ENCODE measurements at regions not wholly inside any gene's neighbourhood (a gene's known extent, or its start where the extent isn't known, plus 50 kb on each side); places are given as distances from the start of the nearest gene placed in this dataset.

- Histone ChIP-seq H3K9ac (replicated peaks in 1 of 4; ENCODE audit: extremely low read depth in 1 of 4, low read depth in 3 of 4, low read length in 3 of 4) (no peak overlapping the region), H3K27me3 (replicated peaks in 1 of 4; ENCODE audit: control insufficient read depth in 3 of 4, extremely low read depth in 1 of 4, insufficient read depth in 3 of 4, low read length in 3 of 4) (no peaks in the 10 kb centered on the region), H4K8ac (ENCODE audit: extremely low read depth, insufficient read depth, low read length) (no peak overlapping the region), H3K18ac (ENCODE audit: extremely low read depth, low read length) (no peak overlapping the region), H3K14ac (ENCODE audit: insufficient read length) (no peak overlapping the region), H2AFZ (ENCODE audit: low read length) (no peak overlapping the region), H3K27ac (ENCODE audit: low read depth, low read length) (no peak overlapping the region), H3K4me3 (ENCODE audit: extremely low read depth in 1 of 4, insufficient read depth in 2 of 4, low read depth in 3 of 4, low read length in 4 of 4) (no peak overlapping the region), H2BK20ac (ENCODE audit: low read length) (no peak overlapping the region), H3K56ac (replicated peaks; ENCODE audit: insufficient read length, low read depth, low read length) (no peak overlapping the region), H3K9me3 (ENCODE audit: insufficient read depth in 2 of 2, low read depth in 1 of 2, low read length in 1 of 2) (no peaks in the 10 kb centered on the region), H3K23me2 (ENCODE audit: low read depth, low read length) (no peaks in the 10 kb centered on the region), H3K4me2 (ENCODE audit: insufficient read depth in 1 of 2, low read depth in 2 of 2, low read length in 2 of 2) (no peak overlapping the region), H3K23ac (ENCODE audit: insufficient read length) (no peak overlapping the region), H4K20me1 (replicated peaks in 1 of 2; ENCODE audit: control insufficient read depth in 1 of 2, insufficient read depth in 2 of 2, low read length in 2 of 2) (no peaks in the 10 kb centered on the region), H2AK5ac (ENCODE audit: low read depth, low read length) (no peak overlapping the region), H4K5ac (ENCODE audit: insufficient read length, low read depth, low read length) (no peak overlapping the region), H3K4ac (replicated peaks; ENCODE audit: insufficient read length, low read depth, low read length) (no peak overlapping the region), H2BK120ac (replicated peaks; ENCODE audit: low read depth, low read length) (no peak overlapping the region), H3K79me2 (ENCODE audit: control insufficient read depth in 1 of 2, insufficient read depth in 2 of 2, low read length in 2 of 2) (no peaks in the 10 kb centered on the region), H2BK12ac (ENCODE audit: low read depth, low read length) (no peak overlapping the region), H3K4me1 (replicated peaks in 1 of 4; ENCODE audit: control insufficient read depth in 3 of 4, insufficient read depth in 4 of 4, low read length in 3 of 4) (no peaks in the 10 kb centered on the region), H3K36me3 (ENCODE audit: control insufficient read depth in 2 of 4, insufficient read depth in 4 of 4, low read length in 3 of 4) (no peaks in the 10 kb centered on the region), H2BK15ac (ENCODE audit: low read length) (no peak overlapping the region), H3K79me1 (ENCODE audit: low read depth, low read length) (no peaks in the 10 kb centered on the region), H4K91ac (replicated peaks; ENCODE audit: insufficient read length, low read length) (no peak overlapping the region), H2BK5ac (ENCODE audit: low read depth, low read length) (no peak overlapping the region)
- FAIRE-seq: peak; percentile 50
- no peak for DNase-seq (ENCODE audit: low read depth in 1 of 2, low spot score in 2 of 2)
- ChIA-PET POLR2A (ENCODE audit: partially characterized antibody) (no interaction called here), CTCF (ENCODE audit: partially characterized antibody) (no interaction called here)
- 69% methylated on average over 2 of the region's 2 CpGs; no CpG with 5 or more reads in 1 of the 2 experiments for WGBS, 2 experiments (ENCODE audit: extremely low coverage in 1 of 2, insufficient coverage in 1 of 2, insufficient read length in 1 of 2, insufficient replicate concordance in 2 of 2, low coverage in 1 of 2, low lambda C conversion rate in 2 of 2, missing lambda C conversion rate in 1 of 2)
- TF ChIP-seq CBX8 (IDR thresholded peaks at IDR 0.05; ENCODE audit: borderline replicate concordance, low read depth, low read length): no peak
- no peak for TF ChIP-seq RFX5 (IDR thresholded peaks at IDR 0.05; ENCODE audit: borderline replicate concordance, low read depth, low read length)
- no peak for TF ChIP-seq FOSL1 (IDR thresholded peaks at IDR 0.05; ENCODE audit: insufficient read depth, low read depth, low read length)
- TF ChIP-seq KDM5A (IDR thresholded peaks at IDR 0.05; ENCODE audit: low read length): no peak
- TF ChIP-seq ATF3 (IDR thresholded peaks at IDR 0.05; ENCODE audit: insufficient read depth, low read depth, low read length): no peak
- TF ChIP-seq SRF (IDR thresholded peaks at IDR 0.05; ENCODE audit: low read depth, low read length): no peak
- TF ChIP-seq RNF2 (IDR thresholded peaks at IDR 0.05; ENCODE audit: borderline replicate concordance, low read depth, low read length, missing control alignments, poor library complexity, severe bottlenecking): no peak
- no peak for TF ChIP-seq CHD1 (IDR thresholded peaks at IDR 0.05; ENCODE audit: low read depth, low read length)
- TF ChIP-seq SAP30 (IDR thresholded peaks at IDR 0.05; ENCODE audit: insufficient read depth, insufficient replicate concordance, low read length): no peak
- TF ChIP-seq ZNF274 (IDR thresholded peaks at IDR 0.05; ENCODE audit: borderline replicate concordance, extremely low read depth, low read length): no peak
- TF ChIP-seq ASH2L (IDR thresholded peaks at IDR 0.05; ENCODE audit: low read length): no peak
- TF ChIP-seq HDAC2 (IDR thresholded peaks at IDR 0.05; ENCODE audit: borderline replicate concordance in 1 of 2, low read depth in 2 of 2, low read length in 2 of 2): no peak
- TF ChIP-seq BRCA1 (IDR thresholded peaks at IDR 0.05; ENCODE audit: low read depth, low read length): no peak
Observed at GRCh38 chrX:81527881-81528440, 326.1 kb downstream of the SH3BGRL start.

All from H1 (cell line).